HPDE6-E6E7 (cell line): ENCODE measurements at regions not wholly inside any gene's neighbourhood (a gene's known extent, or its start where the extent isn't known, plus 50 kb on each side); places are given as distances from the start of the nearest gene placed in this dataset.

Experiments used
- DNase-seq: peaks from one replicate; pipeline ENCODE4 v3.0.0; 2011; ENCODE audit warnings: missing footprints; ENCODE audit errors: extremely low spot score

DNA sequence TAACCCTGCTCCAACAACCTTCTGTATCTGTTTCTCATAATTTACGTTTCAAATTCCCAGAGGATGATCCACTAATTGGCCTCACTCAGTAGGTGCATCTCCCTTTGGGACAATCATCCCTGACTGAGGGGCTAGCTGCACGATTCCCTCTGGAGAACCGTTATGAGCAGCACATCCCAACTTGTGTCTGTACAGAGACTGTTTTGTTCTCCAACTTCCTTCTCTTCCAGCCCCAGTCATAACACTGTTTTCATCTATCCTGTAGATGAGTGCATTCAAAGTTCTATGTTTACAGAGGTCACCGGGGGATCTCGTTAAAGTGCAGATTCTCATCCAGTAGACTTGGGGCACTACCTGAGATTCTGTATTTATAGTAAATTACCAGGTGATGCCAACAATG is 187.2 kb downstream of the REEP3 start:
- no peak for DNase-seq

DNA sequence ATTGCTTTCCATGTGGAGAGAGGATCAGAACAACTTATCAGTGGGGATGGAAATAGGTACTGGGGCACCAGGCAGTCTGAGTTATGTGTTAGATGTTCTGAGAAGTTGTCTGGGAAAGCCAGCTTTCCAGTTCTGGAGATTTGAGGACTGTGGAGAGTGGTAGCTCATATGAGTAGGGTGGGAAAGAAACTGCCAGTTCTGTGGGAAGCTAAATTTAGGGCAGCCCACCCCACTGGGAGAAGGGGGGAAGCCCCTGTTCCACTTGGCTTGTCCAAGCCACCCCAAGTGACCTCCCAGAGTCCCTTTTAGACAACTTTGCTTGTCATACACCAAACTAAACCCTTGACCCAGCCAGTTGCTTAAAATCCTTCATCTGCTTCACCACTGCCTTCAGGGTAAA is 189.5 kb downstream of the REEP3 start:
- no peak for DNase-seq

DNA sequence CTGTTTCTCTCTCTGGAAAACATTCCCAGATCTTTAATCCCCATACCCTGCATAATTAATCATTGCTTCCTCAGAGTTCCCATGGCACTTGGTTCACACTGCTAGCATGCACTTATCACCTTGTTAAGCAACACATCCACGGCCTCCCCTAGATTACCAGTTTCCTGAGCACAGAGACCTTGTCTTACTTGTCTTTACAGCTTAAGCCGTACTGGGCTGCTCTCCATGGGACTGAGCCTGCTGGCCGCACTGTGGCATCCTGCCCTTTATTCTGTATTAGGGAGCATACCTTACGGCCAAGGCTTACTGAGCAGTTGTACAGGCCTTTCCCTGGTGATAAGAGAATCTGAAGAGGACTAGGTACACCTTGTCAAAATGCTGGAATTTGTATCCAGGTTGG is 190.2 kb downstream of the REEP3 start:
- DNase-seq: no peak

GRCh38 chr10:63711867-63712716 is 190.9 kb downstream of the REEP3 start:
- DNase-seq: peak; percentile 89

- DNase-seq: no peak
Observed at GRCh38 chr10:63712717-63713115, 191.5 kb downstream of the REEP3 start.

- no peak for DNase-seq
Observed at GRCh38 chr10:63713191-63714144, 192.3 kb downstream of the REEP3 start.

GRCh38 chr10:63716016-63716580 is 194.9 kb downstream of the REEP3 start:
- DNase-seq: no peak

- DNase-seq: no peak
Observed at GRCh38 chr10:63717027-63717715, 196.0 kb downstream of the REEP3 start.

GRCh38 chr10:63718006-63718405 is 196.8 kb downstream of the REEP3 start:
- DNase-seq: no peak

- no peak for DNase-seq
Observed at GRCh38 chr10:63718421-63718820, 197.2 kb downstream of the REEP3 start.

DNA sequence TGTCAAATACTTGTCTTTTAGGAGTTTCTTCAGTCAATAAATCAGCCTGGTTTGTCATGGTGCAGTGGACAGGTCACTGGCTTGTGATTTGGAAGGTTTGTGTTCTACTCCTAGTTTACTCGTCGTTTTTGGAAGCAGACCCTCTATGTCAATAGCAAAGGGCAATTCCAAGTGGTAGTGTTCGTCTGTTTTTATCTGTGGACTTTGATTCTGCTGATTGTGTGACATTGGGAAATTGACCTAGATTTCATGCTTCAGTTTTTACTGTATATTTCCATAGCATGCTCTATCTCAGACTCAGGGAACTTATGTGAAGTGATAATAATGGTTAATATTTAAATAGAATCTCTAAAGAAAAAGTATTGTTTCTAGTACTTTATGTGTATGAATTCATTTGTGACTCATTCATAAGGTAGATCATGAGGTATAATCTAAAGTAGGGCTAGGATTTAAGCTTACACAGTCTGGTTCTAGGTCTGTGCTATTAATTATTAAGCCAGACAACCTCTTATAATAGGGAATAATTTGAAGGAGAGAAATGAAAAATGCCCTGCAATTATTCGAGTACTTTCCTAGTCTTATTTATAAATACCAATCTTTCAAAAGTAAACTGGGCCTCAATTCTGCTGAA is 198.1 kb downstream of the REEP3 start:
- no peak for DNase-seq

- DNase-seq: no peak
Observed at GRCh38 chr10:63720072-63720537, 198.9 kb downstream of the REEP3 start.

DNA sequence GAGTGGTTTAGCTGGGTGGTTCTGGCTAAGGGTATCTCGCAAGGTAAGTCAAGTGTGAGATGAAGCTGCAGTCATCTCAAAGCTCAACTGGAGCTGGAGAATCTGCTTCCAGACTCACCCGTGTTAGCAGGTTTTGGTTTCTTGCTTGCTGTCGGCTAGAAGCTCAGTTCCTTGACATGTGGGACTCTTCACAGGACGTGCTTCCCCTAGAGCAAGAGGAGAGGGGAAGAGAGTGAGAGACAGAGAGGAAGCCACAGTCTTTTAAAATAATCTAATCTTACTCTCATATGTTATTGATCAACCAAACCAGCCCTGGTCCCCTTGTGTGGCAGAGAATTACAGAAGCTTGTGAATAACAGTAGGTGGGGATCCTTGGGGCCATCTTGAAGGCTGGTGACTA is 199.5 kb downstream of the REEP3 start:
- no peak for DNase-seq

DNA sequence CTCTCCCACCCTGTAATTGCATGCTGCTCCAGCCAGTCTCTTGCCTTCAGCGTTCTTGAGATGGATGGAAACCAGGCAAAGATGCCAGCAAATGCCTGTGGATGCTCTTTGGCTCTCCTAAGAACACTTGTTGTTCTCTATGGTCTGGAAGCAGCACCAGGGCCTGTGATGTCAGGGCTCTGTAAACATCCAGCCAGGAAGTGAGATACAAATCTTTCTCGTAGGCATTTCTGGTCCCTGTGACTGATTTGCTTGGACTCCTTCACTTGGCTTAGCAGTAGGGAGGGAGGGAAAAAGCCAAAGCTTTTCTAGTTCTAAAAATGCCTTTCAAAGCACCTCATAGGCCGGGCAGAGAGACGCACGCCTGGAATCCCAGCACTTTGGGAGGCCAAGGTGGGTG is 201.3 kb downstream of the REEP3 start:
- no peak for DNase-seq

DNA sequence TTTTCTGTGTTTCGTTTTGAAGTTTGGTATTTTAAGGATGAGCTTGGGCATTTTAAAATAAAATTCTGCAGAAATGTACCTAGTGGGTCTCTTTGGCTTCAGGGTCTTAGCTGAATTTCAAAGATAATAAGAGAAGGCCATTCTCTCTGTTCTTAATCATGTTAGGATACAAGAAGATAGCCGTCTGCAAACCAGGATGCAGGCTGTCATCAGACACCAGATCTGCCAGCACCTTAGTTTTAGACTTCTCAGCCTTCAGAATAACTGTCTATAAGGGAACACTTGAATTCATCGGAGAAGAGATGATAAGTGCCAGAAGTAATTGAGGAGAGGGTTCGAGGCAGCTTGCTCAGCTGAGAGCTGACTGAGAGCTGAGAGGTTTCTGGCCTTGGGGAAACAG is 202.1 kb downstream of the REEP3 start:
- no peak for DNase-seq

- DNase-seq: no peak
Observed at GRCh38 chr10:63723741-63724140, 202.5 kb downstream of the REEP3 start.

- no peak for DNase-seq
Observed at GRCh38 chr10:63724922-63725321, 203.7 kb downstream of the REEP3 start.

DNA sequence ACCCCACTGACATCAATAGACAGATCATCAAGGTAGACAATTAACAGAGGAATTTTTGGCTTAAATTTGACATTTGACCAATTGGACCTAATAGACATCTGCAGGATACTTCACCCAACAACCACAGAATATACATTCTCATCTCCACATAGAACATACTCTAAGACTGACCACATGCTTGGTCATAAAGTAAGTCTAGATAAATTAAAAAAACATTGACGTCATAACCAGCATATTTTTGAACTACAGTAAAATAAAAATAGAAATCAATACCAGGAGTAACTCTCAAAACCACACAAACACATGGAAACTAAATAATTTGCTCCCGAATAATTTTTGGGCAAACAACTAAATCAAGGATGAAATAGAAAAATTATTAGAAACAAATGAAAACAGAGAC is 205.7 kb downstream of the REEP3 start:
- DNase-seq: no peak

GRCh38 chr10:63727636-63728035 is 206.4 kb downstream of the REEP3 start:
- DNase-seq: no peak

- DNase-seq: no peak
Observed at GRCh38 chr10:63735305-63735704, 214.1 kb downstream of the REEP3 start.

DNA sequence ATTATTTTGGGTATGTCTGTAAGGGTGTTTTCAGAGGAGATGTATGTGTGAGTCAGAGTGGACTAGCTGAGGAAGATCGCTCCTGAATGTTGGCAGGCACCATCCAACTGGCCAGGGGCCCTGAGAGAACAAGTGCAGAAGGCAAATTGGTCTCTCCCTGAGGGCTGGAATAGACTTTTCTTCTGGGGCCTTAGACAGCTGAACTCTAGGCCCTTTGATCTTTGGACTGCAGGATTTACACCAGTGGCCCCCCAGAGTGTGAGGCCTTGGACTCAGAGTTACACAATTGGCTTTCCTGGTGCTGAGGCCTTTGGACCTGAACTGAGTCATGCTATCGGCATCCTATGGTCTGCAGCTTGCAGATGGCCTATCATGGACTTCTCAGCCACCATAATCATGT is 217.2 kb downstream of the REEP3 start:
- DNase-seq: no peak
